Hepatic stellate cell (primary cell): ENCODE measurements at regions not wholly inside any gene's neighbourhood (a gene's known extent, or its start where the extent isn't known, plus 50 kb on each side); places are given as distances from the start of the nearest gene placed in this dataset.

Experiments
- DNase-seq: peaks from one replicate; pipeline ENCODE4 v3.0.0; 2011; ENCODE audit warnings: low spot score

- no peak for DNase-seq
Observed at GRCh38 chr6:166693880-166694279, 66.8 kb upstream of the RPS6KA2 start.

GRCh38 chr6:166692723-166693302 lies 65.8 kb upstream of the RPS6KA2 start:
- DNase-seq, result no peak

GRCh38 chr6:166691746-166692145 lies 64.7 kb upstream of the RPS6KA2 start:
- no peak for DNase-seq

GRCh38 chr6:166691199-166691598 lies 64.1 kb upstream of the RPS6KA2 start:
- DNase-seq, result no peak

- DNase-seq, result no peak
Observed at GRCh38 chr6:166689687-166690086, 62.6 kb upstream of the RPS6KA2 start.

DNA sequence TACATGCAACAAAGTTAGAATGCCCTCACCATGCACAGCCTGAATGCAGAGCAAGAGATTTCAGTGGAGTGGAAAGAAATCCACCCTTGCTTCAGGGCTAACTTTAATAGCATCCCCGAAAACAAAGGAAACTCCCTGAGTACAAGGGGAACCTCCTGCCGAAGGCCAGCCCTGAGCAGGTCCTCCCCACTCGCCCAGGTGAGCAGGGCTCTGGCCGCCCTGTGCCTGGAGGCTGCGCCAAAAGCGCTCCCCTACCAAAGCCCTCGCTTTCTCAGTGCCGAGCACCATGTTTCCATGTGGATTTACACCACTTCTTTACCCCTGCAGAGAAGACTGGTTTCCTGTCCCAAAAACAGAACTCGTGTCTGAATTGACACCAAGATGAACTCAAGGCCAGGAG lies 61.9 kb upstream of the RPS6KA2 start:
- no peak for DNase-seq

- DNase-seq, result no peak
Observed at GRCh38 chr6:166687879-166688205, 60.8 kb upstream of the RPS6KA2 start.

- DNase-seq, result no peak
Observed at GRCh38 chr6:166687070-166687878, 60.2 kb upstream of the RPS6KA2 start.

GRCh38 chr6:166686317-166686716 lies 59.3 kb upstream of the RPS6KA2 start:
- no peak for DNase-seq

DNA sequence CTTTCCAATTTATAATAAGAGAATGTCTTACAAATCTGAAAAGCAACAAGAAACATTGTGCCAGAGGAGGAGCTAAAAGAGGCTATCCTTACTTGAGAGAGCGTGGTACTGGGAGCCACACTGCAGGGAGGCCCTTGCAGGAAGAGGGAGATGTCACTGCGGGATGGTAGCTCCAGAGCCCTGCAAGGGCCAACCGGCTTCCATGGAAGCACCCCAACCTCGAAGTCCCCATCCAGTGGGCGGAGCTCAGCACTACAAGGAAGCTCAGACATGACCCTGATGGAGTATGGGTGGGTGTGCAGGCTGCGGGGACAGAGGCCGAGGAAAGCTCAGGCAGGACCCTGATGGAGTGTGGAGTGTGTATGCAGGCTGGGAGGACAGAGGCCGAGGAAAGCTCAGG lies 57.8 kb upstream of the RPS6KA2 start:
- DNase-seq, result no peak

DNA sequence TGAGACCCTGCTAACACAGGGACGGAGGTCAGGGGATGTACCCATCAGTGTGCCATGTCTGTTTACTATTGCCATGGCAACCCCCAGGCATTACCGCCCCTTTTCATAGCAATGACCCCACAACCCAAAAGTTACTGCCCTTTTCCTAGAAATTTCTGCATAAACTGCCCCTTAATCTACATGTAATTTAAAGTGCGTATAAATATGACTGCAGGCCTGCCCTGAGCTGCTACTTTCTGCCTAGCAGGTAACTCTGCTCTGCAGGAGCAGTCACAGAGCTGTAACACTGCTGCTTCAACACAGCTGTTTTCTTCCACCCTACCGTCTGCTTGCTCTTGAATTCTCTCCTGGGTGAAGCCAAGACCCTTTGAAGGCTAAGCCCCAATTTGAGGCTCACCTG lies 57.1 kb upstream of the RPS6KA2 start:
- no peak for DNase-seq

GRCh38 chr6:166683477-166683876 lies 56.4 kb upstream of the RPS6KA2 start:
- no peak for DNase-seq

GRCh38 chr6:166679566-166679965 lies 52.5 kb upstream of the RPS6KA2 start:
- DNase-seq, result no peak

GRCh38 chr6:166678426-166678825 lies 51.4 kb upstream of the RPS6KA2 start:
- no peak for DNase-seq

DNA sequence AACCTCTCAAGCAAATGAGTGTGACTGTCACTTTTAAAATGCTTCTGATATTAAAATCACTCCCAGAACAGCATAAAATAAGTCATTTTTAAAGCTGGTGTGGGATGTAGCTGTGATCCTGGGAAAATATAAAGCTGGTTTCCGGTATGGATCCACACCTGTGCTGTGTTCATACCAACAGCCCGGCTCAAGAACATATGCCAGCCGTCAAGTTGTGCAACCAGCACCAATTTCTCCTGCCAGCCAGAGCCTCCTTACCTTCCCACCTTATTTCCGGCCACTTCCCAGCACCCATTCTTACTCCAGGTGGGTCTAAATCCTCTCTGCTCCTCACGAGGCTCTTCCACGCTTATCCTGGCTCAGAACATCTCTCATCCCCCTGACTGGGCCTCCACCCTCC lies 50.9 kb upstream of the RPS6KA2 start:
- no peak for DNase-seq
